OCI-LY7 (cell line): ENCODE measurements at regions not wholly inside any gene's neighbourhood (a gene's known extent, or its start where the extent isn't known, plus 50 kb on each side); places are given as distances from the start of the nearest gene placed in this dataset.

ENCODE experiments used
- BruUV-seq: library from RNA; stranded (reverse); fragments of 400-500 nt; replicated peaks from 2 replicates; lab custom pipeline; 2021; lab: Mats Ljungman, UMichigan
- CTCF ChIA-PET: fragments of 300-600 bp; sonication (Branson Sonifier 250); formaldehyde crosslinking; loops from one replicate; lab custom pipeline; 2022; ENCODE audit warnings: antibody characterized with exemption; ENCODE audit not compliant: unreplicated experiment; lab: Charles Lee
- POLR2A ChIA-PET: fragments of 300-600 bp; sonication (Branson Sonifier 250); formaldehyde crosslinking; loops from one replicate; lab custom pipeline; 2022; ENCODE audit warnings: antibody characterized with exemption; lab: Charles Lee
- DNase-seq: peaks from one replicate; pipeline ENCODE4 v3.0.0-alpha.2; 2015; ENCODE audit warnings: low spot score
- H2AFZ ChIP-seq: fragments of 200-600 bp; sonication (generic), shearing (Covaris generic); 2 replicates; pipeline ENCODE4 v1.6.1; 2014; ENCODE audit warnings: mild to moderate bottlenecking, antibody characterized with exemption, low read length, moderate library complexity
- H3K27ac ChIP-seq: fragments of 200-600 bp; sonication (generic); 2 replicates; pipeline ENCODE4 v1.5.1; 2014; ENCODE audit warnings: mixed run types, low read depth, mild to moderate bottlenecking, moderate library complexity, low read length, inconsistent platforms; ENCODE audit not compliant: poor library complexity, severe bottlenecking
- H3K36me3 ChIP-seq: fragments of 200-600 bp; sonication (generic); 2 replicates; pipeline ENCODE4 v1.6.1; 2014; ENCODE audit warnings: mild to moderate bottlenecking, antibody characterized with exemption, low read length, moderate library complexity, mixed read lengths; ENCODE audit not compliant: insufficient read depth
- H3K4me1 ChIP-seq: fragments of 200-600 bp; sonication (generic); 2 replicates; pipeline ENCODE4 v1.5.1; 2014; ENCODE audit warnings: mild to moderate bottlenecking, low read length; ENCODE audit not compliant: insufficient read depth, poor library complexity, severe bottlenecking
- H3K4me2 ChIP-seq: fragments of 200-600 bp; sonication (generic); 2 replicates; pipeline ENCODE4 v1.6.1; 2014; ENCODE audit warnings: mild to moderate bottlenecking, low read length
- H3K4me3 ChIP-seq: fragments of 200-600 bp; sonication (generic); 2 replicates; pipeline ENCODE4 v1.5.1; 2014; ENCODE audit warnings: mild to moderate bottlenecking, low read depth, low read length; ENCODE audit not compliant: poor library complexity, severe bottlenecking
- H3K79me2 ChIP-seq: fragments of 200-600 bp; sonication (generic); 2 replicates; pipeline ENCODE4 v1.6.1; 2016; ENCODE audit warnings: low read depth, mild to moderate bottlenecking, low read length, moderate library complexity, mixed read lengths; ENCODE audit not compliant: insufficient read depth
- H3K9me2 ChIP-seq: fragments of 200-600 bp; sonication (generic); 2 replicates; pipeline ENCODE4 v1.6.1; 2016; ENCODE audit warnings: mild to moderate bottlenecking, low read length, mixed read lengths; ENCODE audit not compliant: insufficient read depth
- H3K9me3 ChIP-seq: fragments of 200-600 bp; sonication (generic); 2 replicates; pipeline ENCODE4 v1.6.1; 2014; ENCODE audit warnings: mild to moderate bottlenecking, mixed run types, low read length, mixed read lengths
- H4K20me1 ChIP-seq: fragments of 200-600 bp; sonication (generic); 2 replicates; pipeline ENCODE4 v1.6.1; 2014; ENCODE audit warnings: mild to moderate bottlenecking, antibody characterized with exemption, low read length, moderate library complexity, mixed read lengths; ENCODE audit not compliant: insufficient read depth
- CTCF ChIP-seq: fragments of 200-600 bp; sonication (generic); conservative IDR thresholded peaks from 2 replicates; pipeline ENCODE4 v1.5.1; 2014; ENCODE audit warnings: mild to moderate bottlenecking, antibody characterized with exemption, low read length, moderate library complexity, mixed read lengths
- EZH2phosphoT487 ChIP-seq: fragments of 200-600 bp; sonication (generic); IDR thresholded peaks from 2 replicates; pipeline ENCODE4 v1.6.1; 2018; ENCODE audit warnings: low read depth, borderline replicate concordance, mild to moderate bottlenecking, mixed run types, antibody characterized with exemption, low read length, moderate library complexity, mixed read lengths
- intact Hi-C: fragments of 100-400 bp; cut with micrococcal nuclease; formaldehyde crosslinking; loops from one replicate; pipeline ENCODE4 v1.10.0; 2022; ENCODE audit not compliant: unreplicated experiment

- H3K4me1 ChIP-seq = no peaks in the 10 kb centered on the region
- no peak for DNase-seq
- no peak overlapping the region for H2AFZ ChIP-seq
- H3K27ac ChIP-seq = no peak overlapping the region
- no peaks in the 10 kb centered on the region for H3K79me2 ChIP-seq
- no peaks in the 10 kb centered on the region for H3K9me2 ChIP-seq
- no peak overlapping the region for H3K4me2 ChIP-seq
- BruUV-seq = no TSS peak
- H4K20me1 ChIP-seq = no peaks in the 10 kb centered on the region; the same call in 1 of the 2 replicates
- no peaks in the 10 kb centered on the region for H3K36me3 ChIP-seq
- ChIA-PET CTCF (no interaction called here), POLR2A (no interaction called here)
- H3K4me3 ChIP-seq = no peak overlapping the region
- H3K9me3 ChIP-seq = no peaks in the 10 kb centered on the region
- intact Hi-C loops = no loop called here
- TF ChIP-seq EZH2phosphoT487 (no peak), CTCF (no peak)
Measured at GRCh38 chr9:78769690-78770089, 472.8 kb downstream of the PSAT1 start.

GRCh38 chr9:78775211-78775610 lies 478.3 kb downstream of the PSAT1 start:
- Histone ChIP-seq H3K4me1 (peaks cover 20% of the 10 kb centered on the region), H3K79me2 (no peaks in the 10 kb centered on the region), H2AFZ (peak overlapping the region; percentile 65; the same call in 1 of the 2 replicates), H4K20me1 (no peaks in the 10 kb centered on the region), H3K4me2 (peak overlapping the region; percentile 54), H3K9me2 (no peaks in the 10 kb centered on the region), H3K4me3 (no peak overlapping the region), H3K9me3 (no peaks in the 10 kb centered on the region), H3K36me3 (no peaks in the 10 kb centered on the region), H3K27ac (no peak overlapping the region)
- CTCF ChIA-PET = no interaction called here
- DNase-seq = no peak
- no TSS peak for BruUV-seq
- POLR2A ChIA-PET = no interaction called here
- TF ChIP-seq CTCF (no peak), EZH2phosphoT487 (no peak)
- intact Hi-C loops = no loop called here

GRCh38 chr9:78775696-78776295 lies 478.9 kb downstream of the PSAT1 start:
- H4K20me1 ChIP-seq = no peaks in the 10 kb centered on the region
- no peaks in the 10 kb centered on the region for H3K79me2 ChIP-seq
- ChIA-PET POLR2A (no interaction called here), CTCF (no interaction called here)
- no peaks in the 10 kb centered on the region for H3K36me3 ChIP-seq
- H2AFZ ChIP-seq = peak overlapping the region; percentile 65
- TF ChIP-seq EZH2phosphoT487 = no peak
- 0 out of 2 replicates have a peak, but pooled peaks have one; percentile 29 for TF ChIP-seq CTCF
- intact Hi-C loops = no loop called here
- H3K27ac ChIP-seq = no peak overlapping the region
- no peaks in the 10 kb centered on the region for H3K9me2 ChIP-seq
- DNase-seq = peak; percentile 20
- no peaks in the 10 kb centered on the region for H3K9me3 ChIP-seq
- no TSS peak for BruUV-seq
- H3K4me2 ChIP-seq = peak overlapping the region; percentile 54
- H3K4me1 ChIP-seq = peaks cover 20% of the 10 kb centered on the region
- peak overlapping the region; percentile 17 for H3K4me3 ChIP-seq
